GM18909 (cell line): ENCODE measurements at regions not wholly inside any gene's neighbourhood (a gene's known extent, or its start where the extent isn't known, plus 50 kb on each side); places are given as distances from the start of the nearest gene placed in this dataset.

Source experiments
- ATAC-seq: cut with Tn5 transposase; IDR thresholded peaks from one replicate; pipeline ENCODE4 v1.9.1; 2021; ENCODE audit warnings: mild to moderate bottlenecking; ENCODE audit not compliant: unreplicated experiment, poor library complexity

- ATAC-seq: no peak
Observed at GRCh38 chr3:6216135-6217026, 644.5 kb upstream of the GRM7 start.

DNA sequence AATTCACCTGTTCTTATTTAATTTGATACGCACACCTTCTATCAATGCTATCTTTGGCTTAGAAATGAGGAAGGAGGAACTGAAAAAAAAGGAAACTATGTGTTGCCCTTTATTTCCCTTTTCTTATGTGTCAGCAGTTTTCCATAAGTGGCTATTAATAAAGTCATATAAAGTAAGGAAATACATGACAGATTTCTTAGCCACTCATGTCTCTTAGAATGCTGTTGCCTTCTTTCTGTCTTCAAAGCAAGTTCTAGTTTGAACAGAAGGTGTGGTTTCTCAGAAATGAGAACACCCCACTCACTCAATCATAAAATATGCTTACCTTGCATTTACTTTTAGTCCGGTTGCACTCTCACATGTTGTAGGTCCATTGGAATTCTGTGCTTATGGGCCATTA lies 640.5 kb upstream of the GRM7 start:
- ATAC-seq: no peak

- ATAC-seq: no peak
Observed at GRCh38 chr3:6222069-6222468, 638.8 kb upstream of the GRM7 start.

GRCh38 chr3:6223572-6223971 lies 637.3 kb upstream of the GRM7 start:
- ATAC-seq: no peak

- ATAC-seq: no peak
Observed at GRCh38 chr3:6228958-6229683, 631.8 kb upstream of the GRM7 start.

- no peak for ATAC-seq
Observed at GRCh38 chr3:6229778-6230410, 631.0 kb upstream of the GRM7 start.

- no peak for ATAC-seq
Observed at GRCh38 chr3:6242104-6242503, 618.8 kb upstream of the GRM7 start.

DNA sequence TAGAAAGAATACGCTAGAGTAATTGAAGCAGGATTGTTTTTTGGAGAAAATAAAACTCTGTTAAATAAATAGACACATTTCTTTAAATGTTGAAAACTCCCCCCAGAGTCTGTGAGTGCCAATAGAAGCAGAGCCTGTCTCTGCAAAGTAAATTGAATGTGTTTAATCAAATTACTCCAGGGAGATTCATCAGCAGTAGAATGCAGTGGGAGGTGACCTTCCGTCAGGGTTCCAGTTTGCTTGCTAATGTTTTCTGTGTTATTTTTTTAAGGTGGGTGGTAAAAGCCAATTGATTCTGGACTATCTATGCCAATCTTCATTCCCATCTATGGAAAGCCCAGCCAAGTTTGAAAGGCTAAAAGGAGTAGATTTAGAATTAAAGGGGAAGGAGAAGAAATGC lies 612.4 kb upstream of the GRM7 start:
- no peak for ATAC-seq

DNA sequence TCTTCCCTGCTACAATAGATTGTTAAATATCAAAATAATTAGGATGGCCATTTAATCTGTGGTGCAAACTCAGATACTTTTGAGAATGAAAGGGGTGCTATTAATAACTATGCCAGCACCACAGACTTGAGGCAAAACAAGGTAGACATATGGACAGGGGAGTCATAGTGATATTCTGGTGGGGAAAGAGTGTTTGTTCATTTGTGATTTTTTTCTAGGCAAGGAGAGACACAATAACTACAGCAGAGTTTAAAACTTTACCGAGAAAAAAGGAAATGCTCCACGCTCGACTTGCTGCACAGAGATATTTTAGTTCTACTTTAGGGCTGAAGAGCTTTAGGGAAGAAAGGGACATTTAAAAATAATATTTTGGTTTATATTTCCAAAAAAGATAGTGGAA lies 611.2 kb upstream of the GRM7 start:
- peak; percentile 35 for ATAC-seq

DNA sequence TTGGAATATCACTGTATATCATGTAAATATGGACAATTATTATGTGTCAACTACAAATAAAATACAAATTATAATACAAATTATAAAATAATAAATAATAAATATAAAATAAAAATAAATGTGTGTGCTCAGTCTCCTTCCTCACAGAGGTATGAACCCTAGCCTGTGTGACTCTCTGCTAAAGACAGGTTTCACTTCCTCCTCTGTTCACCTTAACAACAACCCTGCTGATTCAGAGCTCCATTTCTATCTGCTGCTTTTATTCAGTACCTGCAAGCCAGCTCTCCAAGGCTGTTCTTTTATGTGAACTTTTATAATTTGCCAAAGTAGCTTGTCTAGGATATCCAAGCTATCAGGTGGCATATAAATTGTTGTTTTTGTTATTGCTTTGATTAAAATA lies 610.7 kb upstream of the GRM7 start:
- peak; percentile 96 for ATAC-seq

- ATAC-seq: no peak
Observed at GRCh38 chr3:6251612-6252400, 609.1 kb upstream of the GRM7 start.

DNA sequence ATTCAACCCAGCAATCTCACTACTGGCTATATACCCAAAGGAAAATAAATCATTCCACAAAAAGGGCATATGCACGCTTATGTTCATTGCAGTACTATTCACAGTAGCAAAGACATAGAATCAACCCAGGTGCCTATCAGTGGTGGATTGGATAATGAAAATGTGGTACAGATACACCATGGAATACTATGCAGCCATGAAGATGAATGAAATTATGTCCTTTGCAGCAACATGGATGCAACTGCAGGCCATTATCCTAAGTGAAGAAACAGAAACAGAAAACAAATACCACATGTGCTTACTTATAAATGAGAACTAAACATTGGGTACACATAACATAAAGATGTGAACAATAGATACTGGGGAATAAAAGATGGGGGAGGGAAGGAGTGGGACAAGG lies 606.4 kb upstream of the GRM7 start:
- no peak for ATAC-seq

DNA sequence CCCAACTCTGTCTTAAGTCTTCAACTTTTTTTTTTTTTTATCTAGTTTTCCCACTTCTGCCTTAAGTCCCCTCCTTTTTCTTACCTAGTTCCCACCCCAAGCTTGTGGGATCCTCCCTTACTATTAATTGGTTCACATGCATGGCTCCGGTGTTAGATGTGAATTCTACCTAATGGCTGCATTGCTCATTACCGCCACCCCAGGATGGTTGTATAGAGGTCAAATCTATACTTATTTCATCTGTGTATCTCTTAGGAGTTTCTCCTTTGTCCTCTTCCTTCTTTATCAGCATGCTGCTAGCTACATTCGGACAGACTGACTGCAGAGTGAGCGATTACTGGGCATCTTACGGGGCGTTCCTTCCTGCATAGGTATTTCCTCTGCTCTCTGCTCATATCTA lies 605.7 kb upstream of the GRM7 start:
- ATAC-seq: no peak

GRCh38 chr3:6260551-6261191 lies 600.2 kb upstream of the GRM7 start:
- no peak for ATAC-seq

GRCh38 chr3:6262010-6262409 lies 598.9 kb upstream of the GRM7 start:
- no peak for ATAC-seq

- no peak for ATAC-seq
Observed at GRCh38 chr3:6264036-6264435, 596.9 kb upstream of the GRM7 start.

GRCh38 chr3:6264906-6265305 lies 596.0 kb upstream of the GRM7 start:
- no peak for ATAC-seq

GRCh38 chr3:6266135-6266534 lies 594.8 kb upstream of the GRM7 start:
- no peak for ATAC-seq

DNA sequence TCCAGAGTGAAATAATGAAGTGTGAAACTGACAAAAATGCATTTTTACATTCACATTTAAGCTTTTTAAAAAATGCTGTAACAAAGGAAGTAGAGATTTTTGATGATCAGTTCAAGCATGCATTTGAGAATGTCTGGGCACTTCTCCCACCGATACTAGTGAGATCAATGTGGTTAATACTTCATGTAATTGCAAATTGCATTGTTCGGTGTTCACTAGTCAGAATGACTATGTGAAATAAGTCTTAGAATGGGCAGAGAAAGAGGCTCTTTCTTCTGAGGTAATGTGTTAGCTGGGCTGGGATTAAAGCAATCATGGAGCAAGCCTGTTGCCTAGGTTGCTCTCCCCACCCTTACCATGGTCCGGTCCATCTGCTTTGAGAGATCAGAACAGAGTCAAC lies 587.0 kb upstream of the GRM7 start:
- ATAC-seq: no peak

DNA sequence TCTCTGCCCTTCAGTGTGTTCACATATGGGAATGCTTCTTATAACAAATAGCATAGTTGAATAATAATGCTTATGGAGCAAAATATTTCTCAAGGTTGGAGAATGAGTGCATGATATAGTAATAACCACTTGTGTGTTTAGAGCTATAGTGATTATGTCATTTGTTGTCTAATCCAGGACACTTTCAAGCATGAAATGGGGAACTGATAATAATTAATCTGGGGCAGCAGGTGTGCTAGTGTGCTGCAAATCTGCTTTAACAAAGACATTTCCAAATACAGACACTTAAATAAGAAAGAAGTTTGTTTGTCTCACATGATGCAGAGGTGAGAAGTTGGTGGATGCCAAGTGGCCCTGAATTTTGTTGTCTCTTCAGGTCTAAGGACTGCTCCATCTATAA lies 579.3 kb upstream of the GRM7 start:
- no peak for ATAC-seq
